ENCODE measurements at regions not wholly inside any gene's neighbourhood (a gene's known extent, or its start where the extent isn't known, plus 50 kb on each side); places are given as distances from the start of the nearest gene placed in this dataset.

DNA sequence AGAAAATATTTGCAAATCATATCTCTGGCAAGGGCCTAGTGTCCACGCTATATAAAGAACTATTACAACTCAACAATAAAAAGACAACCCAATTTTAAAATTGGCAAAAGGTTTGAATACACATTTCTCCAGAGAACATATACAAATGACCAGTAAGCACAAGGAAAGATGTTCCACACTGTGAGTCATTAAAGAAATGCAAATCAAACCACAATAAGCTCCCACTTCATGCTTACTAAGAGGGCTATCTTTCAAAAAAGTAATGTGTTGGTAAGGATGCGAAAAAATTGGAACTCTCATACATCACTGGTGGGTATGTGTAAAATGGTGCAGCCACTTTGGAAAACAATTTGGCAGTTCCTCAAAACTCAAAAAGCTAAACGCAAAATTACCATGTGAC is 884.0 kb upstream of the INTU start:
- Histone ChIP-seq H3K4me1 (no peaks in the 10 kb centered on the region), H3K9me3 (no peaks in the 10 kb centered on the region), H3K4me3 (no peak overlapping the region), H3K27ac (no peak overlapping the region), H3K27me3 (no peaks in the 10 kb centered on the region), H3K36me3 (no peaks in the 10 kb centered on the region)
- TF ChIP-seq POLR2AphosphoS5 (IDR thresholded peaks at IDR 0.05) (no peak), POLR2A (IDR thresholded peaks at IDR 0.05) (no peak), EP300 (IDR thresholded peaks at IDR 0.05) (no peak), CTCF (IDR thresholded peaks at IDR 0.05) (no peak)
- DNase-seq (ENCODE audit: low spot score in 2 of 2), result no peak
- WGBS, result 88% methylated on average over 3 of the region's 3 CpGs

DNA sequence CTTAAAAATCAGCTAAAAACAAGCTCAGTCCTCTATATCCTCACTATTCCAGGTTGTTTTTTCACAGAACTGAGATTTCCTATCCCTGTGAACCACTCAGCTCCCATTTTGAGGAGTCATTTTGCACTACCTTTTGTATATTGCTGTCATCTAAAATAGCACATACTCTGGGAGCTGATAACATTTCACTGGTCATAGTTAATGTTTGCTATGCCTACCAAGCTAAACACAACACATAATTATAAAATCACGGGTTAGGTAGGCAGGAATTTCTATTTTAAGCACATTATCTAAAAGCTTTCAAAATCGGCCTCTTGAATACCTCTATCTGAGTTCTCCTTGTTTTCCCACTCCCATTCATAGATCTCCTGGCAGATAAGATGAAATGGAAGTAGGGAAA is 882.0 kb upstream of the INTU start:
- H3K4me3 ChIP-seq, result no peak overlapping the region
- no peak overlapping the region for H3K27ac ChIP-seq
- WGBS, result 50% methylated on average over 2 of the region's 2 CpGs
- TF ChIP-seq CTCF (IDR thresholded peaks at IDR 0.05), result no peak
- no peak for TF ChIP-seq POLR2A (IDR thresholded peaks at IDR 0.05)
- no peak for TF ChIP-seq POLR2AphosphoS5 (IDR thresholded peaks at IDR 0.05)
- no peak for TF ChIP-seq EP300 (IDR thresholded peaks at IDR 0.05)
- H3K9me3 ChIP-seq, result no peaks in the 10 kb centered on the region
- DNase-seq (ENCODE audit: low spot score in 2 of 2), result no peak
- no peaks in the 10 kb centered on the region for H3K27me3 ChIP-seq
- H3K36me3 ChIP-seq, result no peaks in the 10 kb centered on the region
- H3K4me1 ChIP-seq, result no peaks in the 10 kb centered on the region

DNA sequence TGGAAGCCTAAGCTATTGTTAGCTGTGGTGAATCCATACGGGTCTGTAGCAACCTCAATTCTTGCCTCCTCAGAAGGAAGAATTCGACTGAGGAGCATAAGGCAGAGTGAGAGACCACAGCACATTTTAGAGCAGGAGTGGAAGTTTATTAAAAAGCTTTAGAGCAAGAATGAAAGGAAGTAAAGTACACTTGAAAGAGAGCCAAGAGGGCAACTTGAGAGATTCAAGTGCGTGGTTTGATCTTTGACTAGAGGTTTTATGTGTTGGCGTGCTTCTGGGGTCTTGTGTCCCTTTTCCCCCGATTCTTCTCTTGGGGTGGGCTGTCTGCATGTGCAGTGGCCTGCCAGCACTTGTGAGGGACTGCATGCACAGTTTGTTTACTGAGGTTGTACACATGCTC is 880.6 kb upstream of the INTU start:
- Histone ChIP-seq H3K27me3 (no peaks in the 10 kb centered on the region), H3K9me3 (no peaks in the 10 kb centered on the region), H3K4me1 (no peaks in the 10 kb centered on the region), H3K27ac (no peak overlapping the region), H3K4me3 (no peak overlapping the region), H3K36me3 (no peaks in the 10 kb centered on the region)
- 65% methylated on average over 5 of the region's 5 CpGs for WGBS
- TF ChIP-seq POLR2AphosphoS5 (IDR thresholded peaks at IDR 0.05), result no peak
- TF ChIP-seq POLR2A (IDR thresholded peaks at IDR 0.05), result no peak
- no peak for TF ChIP-seq CTCF (IDR thresholded peaks at IDR 0.05)
- no peak for TF ChIP-seq EP300 (IDR thresholded peaks at IDR 0.05)
- DNase-seq (ENCODE audit: low spot score in 2 of 2), result no peak

DNA sequence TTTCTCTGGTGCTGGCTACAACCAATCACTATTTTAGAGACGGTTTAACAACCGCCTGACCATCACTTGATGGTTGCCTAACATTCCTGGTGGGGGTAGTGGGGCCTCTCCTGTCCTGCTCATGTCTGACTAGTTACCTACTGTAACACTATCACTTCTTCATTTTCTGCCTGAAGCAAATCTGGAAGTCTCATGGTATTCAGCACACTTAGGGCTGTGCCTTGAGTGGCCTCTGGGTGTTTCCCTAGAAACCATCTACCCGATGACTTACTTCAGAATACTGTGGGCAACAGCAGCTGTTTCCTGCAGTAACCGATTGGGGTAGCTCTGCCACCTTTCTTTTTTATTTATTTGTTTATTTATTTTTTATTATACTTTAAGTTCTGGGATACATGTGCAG is 880.1 kb upstream of the INTU start:
- H3K36me3 ChIP-seq, result no peaks in the 10 kb centered on the region
- WGBS, result 75% methylated on average over 4 of the region's 4 CpGs
- no peaks in the 10 kb centered on the region for H3K27me3 ChIP-seq
- DNase-seq (ENCODE audit: low spot score in 2 of 2), result no peak
- H3K27ac ChIP-seq, result no peak overlapping the region
- TF ChIP-seq EP300 (IDR thresholded peaks at IDR 0.05) (no peak), POLR2AphosphoS5 (IDR thresholded peaks at IDR 0.05) (no peak), POLR2A (IDR thresholded peaks at IDR 0.05) (no peak), CTCF (IDR thresholded peaks at IDR 0.05) (no peak)
- no peaks in the 10 kb centered on the region for H3K9me3 ChIP-seq
- H3K4me1 ChIP-seq, result no peaks in the 10 kb centered on the region
- no peak overlapping the region for H3K4me3 ChIP-seq

- DNase-seq (ENCODE audit: low spot score in 2 of 2), result no peak
- Histone ChIP-seq H3K27ac (no peak overlapping the region), H3K4me3 (no peak overlapping the region), H3K36me3 (no peaks in the 10 kb centered on the region), H3K4me1 (no peaks in the 10 kb centered on the region), H3K9me3 (no peaks in the 10 kb centered on the region), H3K27me3 (no peaks in the 10 kb centered on the region)
- TF ChIP-seq CTCF (IDR thresholded peaks at IDR 0.05) (no peak), EP300 (IDR thresholded peaks at IDR 0.05) (no peak), POLR2A (IDR thresholded peaks at IDR 0.05) (no peak), POLR2AphosphoS5 (IDR thresholded peaks at IDR 0.05) (no peak)
- WGBS, result 80% methylated on average over 1 of the region's 1 CpG
Measured at GRCh38 chr4:126753592-126753991, 879.2 kb upstream of the INTU start.

Measured in suprapubic skin (tissue), 4 donors.